HG03159 (cell line): ENCODE measurements at regions not wholly inside any gene's neighbourhood (a gene's known extent, or its start where the extent isn't known, plus 50 kb on each side); places are given as distances from the start of the nearest gene placed in this dataset.

Experiments
- ATAC-seq: cut with Tn5 transposase; IDR thresholded peaks from one replicate; pipeline ENCODE4 v1.9.1; 2021; ENCODE audit warnings: mild to moderate bottlenecking, moderate library complexity; ENCODE audit not compliant: unreplicated experiment

GRCh38 chr7:93016681-93017381, 100.9 kb downstream of the SAMD9 start:
- ATAC-seq = no peak

- no peak for ATAC-seq
These were observed 101.8 kb downstream of the SAMD9 start for GRCh38 chr7:93015779-93016481.

- ATAC-seq = no peak
These were observed 102.5 kb downstream of the SAMD9 start for GRCh38 chr7:93015101-93015778.

DNA sequence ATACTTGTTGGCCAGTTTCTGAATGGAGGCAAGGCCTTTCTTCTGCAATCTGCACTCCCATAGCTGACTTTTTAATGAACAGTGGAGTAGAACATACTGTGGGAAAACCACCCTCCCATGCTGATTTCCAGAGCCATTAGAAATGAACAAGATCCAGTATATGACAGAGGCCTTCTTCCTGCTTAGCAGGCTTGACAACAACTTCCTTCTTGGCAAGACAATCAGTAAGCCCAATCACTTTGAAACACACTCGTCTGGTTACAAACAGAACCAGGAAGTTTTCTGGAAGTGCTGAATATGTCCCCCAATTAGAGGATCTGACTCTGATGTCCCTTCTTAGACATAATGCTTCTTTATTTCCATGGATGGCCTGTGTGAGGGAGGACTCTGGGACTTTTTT, 103.4 kb downstream of the SAMD9 start:
- ATAC-seq = no peak

- no peak for ATAC-seq
These were observed 104.2 kb downstream of the SAMD9 start for GRCh38 chr7:93013446-93014061.

- ATAC-seq = no peak
These were observed 106.2 kb downstream of the SAMD9 start for GRCh38 chr7:93011351-93012294.

GRCh38 chr7:93008833-93009232, 108.9 kb downstream of the SAMD9 start:
- no peak for ATAC-seq

- ATAC-seq = no peak
These were observed 111.2 kb downstream of the SAMD9 start for GRCh38 chr7:93006480-93007095.

- ATAC-seq = no peak
These were observed 112.9 kb downstream of the SAMD9 start for GRCh38 chr7:93004906-93005305.

DNA sequence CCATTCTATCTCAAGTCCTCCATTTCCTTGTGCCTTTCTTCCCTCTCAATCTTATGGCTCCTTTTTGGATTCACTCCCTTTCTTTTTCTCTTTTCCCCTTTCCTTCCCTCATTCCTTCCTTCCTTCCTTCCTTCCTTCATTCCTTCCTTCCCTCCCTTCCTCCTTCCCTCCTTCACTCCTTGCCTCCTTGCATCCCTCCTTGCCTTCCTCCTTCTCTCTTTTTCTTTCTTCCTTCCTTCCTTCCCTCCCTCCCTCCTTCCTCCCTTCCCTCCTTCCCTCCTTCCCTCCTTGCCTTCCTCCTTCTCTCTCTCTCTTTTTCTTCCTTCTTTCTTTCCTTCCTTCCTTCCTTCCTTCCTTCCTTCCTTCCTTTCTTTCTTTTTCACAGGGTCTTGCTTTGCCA, 120.1 kb downstream of the SAMD9 start:
- no peak for ATAC-seq

- ATAC-seq = no peak
These were observed 120.6 kb downstream of the SAMD9 start for GRCh38 chr7:92997152-92997551.

- ATAC-seq = no peak
These were observed 122.9 kb downstream of the SAMD9 start for GRCh38 chr7:92994901-92995300.

- no peak for ATAC-seq
These were observed 124.8 kb downstream of the SAMD9 start for GRCh38 chr7:92992932-92993331.

DNA sequence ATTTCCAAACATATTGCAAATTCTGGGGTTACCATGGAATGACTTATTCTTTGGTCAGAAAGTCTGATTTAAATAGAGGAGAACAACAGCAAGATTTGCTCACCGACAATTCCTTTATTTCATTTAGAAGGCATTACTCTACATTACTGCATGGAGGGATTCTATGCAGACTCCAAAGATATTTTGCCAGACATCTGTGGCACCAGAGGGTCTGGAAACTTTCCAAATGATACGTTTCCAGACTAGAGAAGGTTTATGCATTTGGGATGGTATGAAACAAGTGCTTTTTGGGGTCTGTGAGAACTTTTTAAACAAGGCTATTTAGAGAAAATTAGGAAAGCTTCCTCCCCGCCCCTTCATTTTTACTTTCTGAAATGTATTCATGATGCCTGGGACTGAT, 125.3 kb downstream of the SAMD9 start:
- no peak for ATAC-seq

GRCh38 chr7:92991190-92991589, 126.6 kb downstream of the SAMD9 start:
- no peak for ATAC-seq

DNA sequence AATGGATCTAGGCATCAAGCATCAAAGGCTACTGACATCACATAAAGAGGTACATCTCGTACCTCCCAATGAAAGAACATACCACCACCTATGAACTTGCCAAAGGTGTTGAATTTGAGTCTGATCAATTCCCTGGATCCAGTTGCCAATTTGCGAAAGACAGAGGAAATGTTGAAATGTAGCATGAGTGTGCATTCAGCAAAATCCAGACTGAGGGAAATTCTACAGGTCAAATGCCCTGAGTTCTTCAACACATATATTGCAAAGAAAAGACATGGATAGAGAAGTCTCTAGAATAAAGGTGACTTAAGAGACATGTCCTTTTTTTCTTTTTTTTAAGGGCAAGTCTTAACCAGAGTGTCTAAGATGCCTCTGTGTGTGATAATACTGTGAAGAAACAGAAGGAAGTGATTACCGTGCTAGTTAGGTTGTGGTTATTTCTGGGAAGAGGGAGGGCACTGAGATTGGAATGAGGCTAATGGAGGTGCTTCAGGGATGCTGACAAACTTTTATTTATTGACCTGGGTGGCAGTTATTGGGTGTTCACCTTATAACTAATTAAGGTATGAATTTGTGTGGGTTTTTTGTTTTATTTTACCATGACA, 128.7 kb downstream of the SAMD9 start:
- ATAC-seq = no peak

DNA sequence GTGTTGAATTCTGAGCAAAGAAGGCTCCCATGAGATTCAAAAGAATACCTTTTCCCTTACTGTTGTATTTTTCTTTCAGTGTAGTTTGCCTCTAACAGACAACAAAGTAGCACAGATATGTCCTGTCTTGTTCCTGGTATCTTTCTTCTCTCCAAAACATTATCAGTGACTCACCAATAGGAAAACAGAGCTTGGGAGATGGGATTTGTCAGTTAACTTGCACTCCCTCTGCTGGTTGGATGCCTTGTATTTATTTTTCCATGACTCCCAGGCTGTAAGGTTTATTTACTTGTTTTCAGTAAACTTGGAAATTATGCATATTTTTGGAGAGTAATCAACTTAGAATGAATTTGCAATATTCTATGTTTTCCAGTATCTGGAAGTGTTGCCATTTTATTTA, 129.7 kb downstream of the SAMD9 start:
- no peak for ATAC-seq

DNA sequence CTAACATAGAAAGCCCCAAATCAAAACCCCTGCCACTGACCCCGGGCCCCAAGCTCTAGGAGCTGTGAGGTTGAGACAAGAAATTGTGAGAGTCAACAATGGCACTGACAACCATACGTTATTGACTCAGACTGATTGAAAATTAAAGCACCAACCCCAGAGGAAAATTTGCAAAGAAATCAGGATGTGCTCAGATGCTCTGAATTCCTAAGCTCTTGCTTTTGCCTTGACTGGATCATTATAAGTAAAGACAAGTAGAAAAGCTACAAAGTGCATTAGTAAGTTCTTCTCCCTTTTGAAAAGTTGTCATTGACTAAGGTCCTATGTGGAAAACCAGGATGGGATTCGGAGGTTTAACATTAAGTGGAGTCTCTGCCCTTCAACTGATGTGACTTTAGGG, 130.2 kb downstream of the SAMD9 start:
- ATAC-seq = no peak

DNA sequence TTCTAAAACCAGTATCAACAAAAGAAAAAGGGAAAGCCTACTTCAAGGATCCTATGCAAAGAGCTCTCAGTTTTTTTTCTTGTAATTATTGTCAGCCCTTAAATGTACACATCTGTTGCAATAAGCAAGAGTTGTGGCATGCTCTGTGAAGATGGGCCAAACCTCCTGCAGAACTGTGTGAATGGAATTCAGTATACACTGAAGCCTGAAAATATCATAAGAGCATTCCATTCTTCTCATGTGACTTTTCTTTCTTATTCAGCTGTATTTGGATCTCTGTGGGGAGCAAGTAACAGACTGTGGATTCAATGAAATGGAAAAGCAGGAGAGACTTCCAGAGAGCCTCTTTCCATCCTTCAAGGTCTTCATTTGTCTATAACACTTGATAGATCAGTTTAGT, 130.7 kb downstream of the SAMD9 start:
- no peak for ATAC-seq

DNA sequence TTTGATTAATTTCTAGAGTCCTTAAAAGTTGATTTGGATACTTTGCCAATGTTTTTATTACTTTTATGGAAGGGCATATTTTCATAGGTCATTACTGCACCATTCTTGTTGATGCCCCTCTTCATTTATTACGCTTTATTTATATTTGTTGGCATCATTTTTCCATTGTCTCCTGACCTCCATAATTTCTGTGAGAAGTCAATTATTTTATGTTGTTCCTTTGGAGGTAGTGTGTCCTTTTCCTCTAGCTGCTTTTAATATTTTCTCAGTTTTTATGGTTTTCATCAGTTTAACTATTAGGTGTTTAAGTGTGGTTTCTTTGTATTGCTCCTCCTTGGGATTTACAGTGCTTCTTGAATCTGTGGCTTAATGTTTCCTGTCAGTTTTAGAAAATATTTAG, 134.9 kb downstream of the SAMD9 start:
- ATAC-seq = no peak
